ENCODE measurements at regions not wholly inside any gene's neighbourhood (a gene's known extent, or its start where the extent isn't known, plus 50 kb on each side); places are given as distances from the start of the nearest gene placed in this dataset.
"Not testable (repeated sequence)": the region's sequence is repeated elsewhere in the genome, so short reads cannot be mapped to it uniquely, and the experiment has no call there.

GRCh38 chr2:94576486-94576885 lies 294.7 kb upstream of the TEKT4 start:
- H3K27me3 Mint-ChIP-seq, H3K4me1 Mint-ChIP-seq: not testable (repeated sequence)

GRCh38 chr2:94577160-94577559 lies 294.1 kb upstream of the TEKT4 start:
- intact Hi-C loops (cut with micrococcal nuclease); H3K4me3 Mint-ChIP-seq; DNase-seq; H3K27me3 Mint-ChIP-seq; H3K4me1 Mint-ChIP-seq; H3K9me3 Mint-ChIP-seq; H3K27ac Mint-ChIP-seq; H3K36me3 Mint-ChIP-seq (ENCODE audit: low read depth): not testable (repeated sequence)

More at GRCh38 chr2:94576486-94576885, 294.7 kb upstream of the TEKT4 start:
- DNase-seq; H3K36me3 Mint-ChIP-seq (ENCODE audit: low read depth); intact Hi-C loops (cut with micrococcal nuclease); H3K9me3 Mint-ChIP-seq: not testable (repeated sequence)
- H3K27ac Mint-ChIP-seq = peak overlapping the region; percentile 67
- peak overlapping the region; percentile 27 for H3K4me3 Mint-ChIP-seq

- H3K36me3 Mint-ChIP-seq (ENCODE audit: low read depth); intact Hi-C loops (cut with micrococcal nuclease); DNase-seq; H3K4me3 Mint-ChIP-seq; H3K27me3 Mint-ChIP-seq; H3K4me1 Mint-ChIP-seq; H3K27ac Mint-ChIP-seq; H3K9me3 Mint-ChIP-seq: not testable (repeated sequence)
These were observed 292.0 kb upstream of the TEKT4 start for GRCh38 chr2:94579221-94579620.

- H3K4me3 Mint-ChIP-seq; H3K27me3 Mint-ChIP-seq; H3K9me3 Mint-ChIP-seq; H3K36me3 Mint-ChIP-seq (ENCODE audit: low read depth); H3K4me1 Mint-ChIP-seq; H3K27ac Mint-ChIP-seq; intact Hi-C loops (cut with micrococcal nuclease); DNase-seq: not testable (repeated sequence)
These were observed 288.0 kb upstream of the TEKT4 start for GRCh38 chr2:94583081-94583723.

- H3K36me3 Mint-ChIP-seq (ENCODE audit: low read depth); DNase-seq; H3K27me3 Mint-ChIP-seq; H3K4me3 Mint-ChIP-seq; intact Hi-C loops (cut with micrococcal nuclease); H3K4me1 Mint-ChIP-seq; H3K9me3 Mint-ChIP-seq; H3K27ac Mint-ChIP-seq: not testable (repeated sequence)
These were observed 286.7 kb upstream of the TEKT4 start for GRCh38 chr2:94584569-94584968.

- H3K4me3 Mint-ChIP-seq; H3K27ac Mint-ChIP-seq; H3K27me3 Mint-ChIP-seq; H3K36me3 Mint-ChIP-seq (ENCODE audit: low read depth); intact Hi-C loops (cut with micrococcal nuclease); H3K9me3 Mint-ChIP-seq; H3K4me1 Mint-ChIP-seq: not testable (repeated sequence)
- peak; percentile 70 for DNase-seq
These were observed 284.9 kb upstream of the TEKT4 start for GRCh38 chr2:94586032-94586982.

GRCh38 chr2:94587042-94587441 lies 284.2 kb upstream of the TEKT4 start:
- DNase-seq; intact Hi-C loops (cut with micrococcal nuclease); H3K9me3 Mint-ChIP-seq; H3K36me3 Mint-ChIP-seq (ENCODE audit: low read depth); H3K4me3 Mint-ChIP-seq; H3K27ac Mint-ChIP-seq; H3K4me1 Mint-ChIP-seq; H3K27me3 Mint-ChIP-seq: not testable (repeated sequence)

- H3K27ac Mint-ChIP-seq; H3K4me1 Mint-ChIP-seq; H3K27me3 Mint-ChIP-seq; H3K4me3 Mint-ChIP-seq; DNase-seq; H3K9me3 Mint-ChIP-seq; H3K36me3 Mint-ChIP-seq (ENCODE audit: low read depth); intact Hi-C loops (cut with micrococcal nuclease): not testable (repeated sequence)
These were observed 277.0 kb upstream of the TEKT4 start for GRCh38 chr2:94594019-94594836.

- H3K27me3 Mint-ChIP-seq; intact Hi-C loops (cut with micrococcal nuclease); H3K9me3 Mint-ChIP-seq; H3K4me3 Mint-ChIP-seq; H3K36me3 Mint-ChIP-seq (ENCODE audit: low read depth); DNase-seq; H3K4me1 Mint-ChIP-seq; H3K27ac Mint-ChIP-seq: not testable (repeated sequence)
These were observed 275.3 kb upstream of the TEKT4 start for GRCh38 chr2:94595956-94596355.

GRCh38 chr2:94598075-94598713 lies 273.0 kb upstream of the TEKT4 start:
- H3K4me3 Mint-ChIP-seq; H3K36me3 Mint-ChIP-seq (ENCODE audit: low read depth); H3K27me3 Mint-ChIP-seq; intact Hi-C loops (cut with micrococcal nuclease); DNase-seq; H3K9me3 Mint-ChIP-seq; H3K4me1 Mint-ChIP-seq; H3K27ac Mint-ChIP-seq: not testable (repeated sequence)

GRCh38 chr2:94600929-94601328 lies 270.3 kb upstream of the TEKT4 start:
- H3K27me3 Mint-ChIP-seq; H3K9me3 Mint-ChIP-seq; H3K27ac Mint-ChIP-seq; H3K4me1 Mint-ChIP-seq; DNase-seq; H3K4me3 Mint-ChIP-seq; intact Hi-C loops (cut with micrococcal nuclease); H3K36me3 Mint-ChIP-seq (ENCODE audit: low read depth): not testable (repeated sequence)

GRCh38 chr2:94602466-94602865 lies 268.8 kb upstream of the TEKT4 start:
- H3K36me3 Mint-ChIP-seq (ENCODE audit: low read depth) = no peaks in the 10 kb centered on the region
- H3K27me3 Mint-ChIP-seq = no peaks in the 10 kb centered on the region
- no peaks in the 10 kb centered on the region for H3K9me3 Mint-ChIP-seq
- H3K27ac Mint-ChIP-seq = no peak overlapping the region
- DNase-seq = peak; percentile 36
- intact Hi-C loops (cut with micrococcal nuclease) = no loop called here
- H3K4me3 Mint-ChIP-seq = no peak overlapping the region
- no peaks in the 10 kb centered on the region for H3K4me1 Mint-ChIP-seq

- H3K27me3 Mint-ChIP-seq = no peaks in the 10 kb centered on the region
- H3K4me1 Mint-ChIP-seq = no peaks in the 10 kb centered on the region
- H3K36me3 Mint-ChIP-seq (ENCODE audit: low read depth) = no peaks in the 10 kb centered on the region
- no peak for DNase-seq
- intact Hi-C loops (cut with micrococcal nuclease) = no loop called here
- H3K27ac Mint-ChIP-seq = no peak overlapping the region
- H3K9me3 Mint-ChIP-seq = no peaks in the 10 kb centered on the region
- no peak overlapping the region for H3K4me3 Mint-ChIP-seq
These were observed 249.1 kb upstream of the TEKT4 start for GRCh38 chr2:94622113-94622618.
